ENCODE measurements at regions not wholly inside any gene's neighbourhood (a gene's known extent, or its start where the extent isn't known, plus 50 kb on each side); places are given as distances from the start of the nearest gene placed in this dataset.

DNA sequence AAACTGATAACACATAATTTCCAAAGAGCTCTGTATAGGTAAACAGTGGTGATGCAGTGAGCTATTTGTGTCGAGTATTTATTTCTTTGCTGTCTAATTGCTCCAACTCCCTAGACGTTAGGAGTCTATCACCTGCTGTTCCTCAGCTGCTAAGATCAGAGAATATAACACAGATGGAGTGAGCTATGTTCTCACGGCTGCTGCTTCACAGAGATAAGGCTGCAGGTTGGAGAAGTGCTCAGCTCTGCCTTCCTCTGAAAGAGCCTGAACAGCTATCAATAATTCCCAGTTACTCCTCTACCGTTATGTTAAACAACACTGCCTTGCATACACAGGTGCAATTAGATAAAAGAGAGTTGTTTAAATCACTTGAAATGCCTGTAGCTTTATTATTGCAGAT is 103.2 kb upstream of the MDGA2 start:
- in situ Hi-C loops (cut with HindIII; ENCODE audit: low sequenced_read_pairs), result no loop called here

DNA sequence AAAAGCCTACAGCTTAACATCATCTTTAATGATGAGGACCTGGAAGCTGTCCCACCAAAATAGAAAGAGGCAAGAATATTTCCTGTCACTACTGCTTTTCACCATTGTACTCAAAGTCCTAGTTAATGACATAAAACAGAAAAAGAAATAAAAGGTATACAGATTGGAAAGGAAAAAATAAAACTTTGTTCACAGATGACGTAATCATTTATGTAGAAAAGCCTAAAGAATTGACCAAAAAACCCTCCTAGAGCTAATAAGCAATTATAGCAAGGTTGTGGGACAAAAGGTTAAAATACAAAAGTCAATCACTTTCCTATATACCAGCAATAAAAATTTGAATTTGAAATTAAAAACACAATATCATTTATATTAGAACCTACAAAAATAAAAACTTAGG is 97.2 kb upstream of the MDGA2 start:
- in situ Hi-C loops (cut with HindIII; ENCODE audit: low sequenced_read_pairs), result no loop called here

DNA sequence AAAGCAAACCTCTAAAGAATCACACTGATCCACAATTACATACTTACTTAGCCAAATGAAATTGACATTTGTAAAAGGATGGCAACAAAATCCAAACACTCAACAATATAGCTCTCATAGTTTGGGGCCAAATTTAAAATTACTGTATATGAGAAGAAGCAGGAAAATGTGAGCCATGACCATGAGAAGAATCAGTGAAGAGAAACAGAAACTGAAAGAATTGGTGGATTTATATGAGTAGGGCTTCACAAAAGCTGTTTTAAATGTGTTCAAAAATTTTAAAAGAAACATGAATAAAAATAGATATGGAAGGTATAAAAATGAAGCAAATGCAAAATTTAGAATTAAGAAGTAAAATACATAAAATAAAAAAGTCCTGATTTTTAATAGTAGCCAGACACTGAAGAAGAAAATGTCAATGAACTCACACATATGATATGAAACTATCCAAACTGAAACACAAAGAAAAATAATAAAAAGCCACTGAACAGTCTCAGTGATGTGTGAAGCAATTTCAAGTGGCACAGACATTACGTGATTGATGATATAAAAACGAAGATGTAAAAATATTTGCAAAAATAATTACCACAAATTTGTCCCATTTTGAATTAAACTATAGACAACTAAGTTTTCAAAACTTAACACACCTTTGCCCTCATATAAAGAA is 87.9 kb upstream of the MDGA2 start:
- in situ Hi-C loops (cut with HindIII; ENCODE audit: low sequenced_read_pairs), result no loop called here

DNA sequence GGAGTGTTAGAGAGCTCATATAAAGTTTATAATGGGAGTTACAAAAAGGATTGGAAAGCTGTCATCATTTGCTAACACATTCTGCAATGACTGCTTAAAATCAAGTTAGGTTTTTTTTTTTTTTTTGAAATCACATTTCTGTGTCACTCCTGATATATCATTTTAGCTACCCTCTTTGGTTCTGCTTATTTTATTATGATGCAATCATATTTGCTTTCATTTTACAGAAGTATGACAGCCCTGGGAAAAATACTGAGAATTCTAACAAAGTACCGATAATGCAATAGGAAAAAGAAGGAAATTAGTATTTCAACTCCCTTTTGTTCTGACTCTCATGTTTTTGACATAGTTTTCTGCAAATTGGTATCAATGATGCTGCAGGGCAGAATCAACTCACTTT is 71.6 kb upstream of the MDGA2 start:
- in situ Hi-C loops (cut with HindIII; ENCODE audit: low sequenced_read_pairs), result no loop called here

DNA sequence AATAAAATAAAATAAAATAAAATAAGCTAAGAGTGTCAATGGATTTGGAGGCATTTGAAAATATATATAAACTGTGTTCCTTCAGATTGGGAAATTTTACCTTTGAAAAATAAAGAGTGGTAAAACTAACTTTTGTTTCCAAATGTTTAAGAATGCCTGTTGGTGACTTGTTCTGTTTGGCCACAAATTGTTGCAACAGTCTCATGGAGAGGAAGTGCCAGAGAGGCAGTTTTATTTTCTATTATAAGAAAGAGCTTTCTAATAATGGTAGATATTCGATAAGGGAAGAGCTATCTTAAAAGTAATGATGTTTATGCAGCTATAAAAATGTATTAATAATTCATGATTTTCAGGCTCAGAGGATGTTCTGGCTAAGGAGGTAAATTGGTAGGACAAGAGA is 68.8 kb upstream of the MDGA2 start:
- in situ Hi-C loops (cut with HindIII; ENCODE audit: low sequenced_read_pairs), result no loop called here

DNA sequence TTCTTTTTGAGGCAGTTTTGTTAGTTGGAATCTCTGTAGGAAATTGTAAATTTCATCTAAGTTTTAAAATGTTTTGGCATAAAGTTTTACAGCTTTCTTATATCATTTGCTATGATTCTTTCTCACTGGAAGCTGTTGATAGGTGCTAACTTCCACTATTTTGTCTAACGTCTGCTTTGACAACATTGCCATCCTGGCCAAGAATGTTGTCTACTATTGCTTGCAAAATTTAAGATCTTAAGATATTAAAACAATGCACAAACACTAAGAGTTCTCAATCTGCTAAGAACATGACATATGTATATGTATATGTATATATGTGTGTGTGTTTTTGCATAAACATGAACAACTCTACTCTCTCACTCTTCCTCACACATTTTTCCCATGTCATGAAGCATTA is 64.1 kb upstream of the MDGA2 start:
- in situ Hi-C loops (cut with HindIII; ENCODE audit: low sequenced_read_pairs), result no loop called here

DNA sequence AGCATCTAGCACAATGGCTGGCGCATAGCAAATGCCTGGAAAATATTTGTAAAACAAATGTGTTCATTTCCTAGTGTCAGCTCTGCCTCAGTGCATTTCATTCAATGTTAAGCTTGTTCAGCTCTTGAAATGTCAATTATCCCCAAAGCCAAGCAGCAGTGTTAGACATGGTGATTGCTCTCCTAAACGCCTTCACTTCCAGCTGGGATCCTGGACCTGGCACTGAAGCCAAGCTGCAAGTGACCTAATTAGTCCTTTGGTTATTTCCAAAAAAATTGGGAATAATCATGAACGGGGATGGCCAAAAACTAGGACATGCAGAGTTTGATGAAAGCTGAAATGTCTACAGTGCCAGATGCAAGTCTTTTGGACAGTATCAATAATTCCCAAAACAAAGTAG is 54.9 kb upstream of the MDGA2 start:
- in situ Hi-C loops (cut with HindIII; ENCODE audit: low sequenced_read_pairs), result no loop called here
